ENCODE measurements at regions not wholly inside any gene's neighbourhood (a gene's known extent, or its start where the extent isn't known, plus 50 kb on each side); places are given as distances from the start of the nearest gene placed in this dataset.
"Not testable (repeated sequence)": the region's sequence is repeated elsewhere in the genome, so short reads cannot be mapped to it uniquely, and the experiment has no call there.

DNA sequence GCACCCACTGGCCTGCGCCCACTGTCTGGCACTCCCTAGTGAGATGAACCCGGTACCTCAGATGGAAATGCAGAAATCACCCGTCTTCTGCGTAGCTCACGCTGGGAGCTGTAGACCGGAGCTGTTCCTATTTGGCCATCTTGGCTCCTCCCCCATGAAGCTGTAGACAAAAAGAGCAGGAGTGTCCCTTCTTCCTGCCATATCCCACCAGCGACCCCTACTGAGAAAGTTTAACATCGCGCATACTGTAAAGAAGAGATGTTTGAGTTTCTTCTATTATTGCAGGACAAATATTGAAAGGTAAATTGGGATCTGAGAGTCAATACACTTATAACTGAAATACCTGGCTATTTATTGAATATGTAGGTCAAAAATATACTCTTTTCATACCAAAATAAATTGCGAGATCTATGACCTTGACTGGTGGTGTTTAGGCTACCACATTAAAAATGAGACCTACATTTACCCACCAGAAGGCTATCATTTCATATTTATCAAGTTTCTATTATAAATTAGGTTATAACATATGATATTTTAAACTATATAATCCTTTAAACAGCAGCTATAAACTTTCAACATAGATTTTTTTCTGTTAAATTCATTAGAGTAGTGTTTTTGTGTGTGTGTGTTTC lies 586.3 kb downstream of the HTR1B start:
- Histone ChIP-seq H2AFZ (ENCODE audit: control insufficient read depth, low read length) (no peak overlapping the region), H3K27ac (ENCODE audit: control insufficient read depth, insufficient read depth, low read length) (no peak overlapping the region), H3K27me3 (ENCODE audit: control insufficient read depth, extremely low read depth, insufficient read depth, low read length) (no peaks in the 10 kb centered on the region), H3K4me1 (ENCODE audit: control insufficient read depth, extremely low read depth, insufficient read depth, low read length) (no peaks in the 10 kb centered on the region), H3K9me3 (ENCODE audit: control insufficient read depth, low read depth, low read length) (no peaks in the 10 kb centered on the region), H4K20me1 (ENCODE audit: control insufficient read depth, extremely low read depth, insufficient read depth, low read length) (no peaks in the 10 kb centered on the region), H3K36me3 (ENCODE audit: control insufficient read depth in 2 of 2, extremely low read depth in 1 of 2, insufficient read depth in 2 of 2, low read length in 2 of 2) (no peaks in the 10 kb centered on the region), H3K9me1 (ENCODE audit: control insufficient read depth, extremely low read depth, insufficient read depth, low read length) (no peaks in the 10 kb centered on the region), H3K4me2 (ENCODE audit: control insufficient read depth, extremely low read depth, insufficient read depth, low read depth, low read length) (no peak overlapping the region), H3K79me2 (ENCODE audit: control insufficient read depth, insufficient read depth, low read length) (no peaks in the 10 kb centered on the region), H3K4me3 (ENCODE audit: control insufficient read depth in 2 of 3, extremely low read depth in 1 of 3, insufficient read depth in 2 of 3, low read depth in 1 of 3, low read length in 3 of 3) (peak overlapping the region in 1 of 3 experiments; percentile 12), H3K9ac (ENCODE audit: control insufficient read depth, extremely low read depth, insufficient read depth, low read length) (no peak overlapping the region)
- no peak for TF ChIP-seq EZH2 (IDR thresholded peaks at IDR 0.05; ENCODE audit: low read length)
- TF ChIP-seq, protein P1, sequence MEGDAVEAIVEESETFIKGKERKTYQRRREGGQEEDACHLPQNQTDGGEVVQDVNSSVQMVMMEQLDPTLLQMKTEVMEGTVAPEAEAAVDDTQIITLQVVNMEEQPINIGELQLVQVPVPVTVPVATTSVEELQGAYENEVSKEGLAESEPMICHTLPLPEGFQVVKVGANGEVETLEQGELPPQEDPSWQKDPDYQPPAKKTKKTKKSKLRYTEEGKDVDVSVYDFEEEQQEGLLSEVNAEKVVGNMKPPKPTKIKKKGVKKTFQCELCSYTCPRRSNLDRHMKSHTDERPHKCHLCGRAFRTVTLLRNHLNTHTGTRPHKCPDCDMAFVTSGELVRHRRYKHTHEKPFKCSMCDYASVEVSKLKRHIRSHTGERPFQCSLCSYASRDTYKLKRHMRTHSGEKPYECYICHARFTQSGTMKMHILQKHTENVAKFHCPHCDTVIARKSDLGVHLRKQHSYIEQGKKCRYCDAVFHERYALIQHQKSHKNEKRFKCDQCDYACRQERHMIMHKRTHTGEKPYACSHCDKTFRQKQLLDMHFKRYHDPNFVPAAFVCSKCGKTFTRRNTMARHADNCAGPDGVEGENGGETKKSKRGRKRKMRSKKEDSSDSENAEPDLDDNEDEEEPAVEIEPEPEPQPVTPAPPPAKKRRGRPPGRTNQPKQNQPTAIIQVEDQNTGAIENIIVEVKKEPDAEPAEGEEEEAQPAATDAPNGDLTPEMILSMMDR (optimal IDR thresholded peaks at IDR 0.05 in 1 of 3, IDR thresholded peaks at IDR 0.05 in 1 of 3, conservative IDR thresholded peaks at IDR 0.05 in 1 of 3; ENCODE audit: extremely low read depth in 1 of 3, insufficient read depth in 2 of 3, low read length in 3 of 3), result peak; percentile 36 to 55 (median 38)
- dilution Hi-C loops (cut with MboI; ENCODE audit: extremely low pct_ligation_motif_present, low sequenced_read_pairs), result no loop called here
- FAIRE-seq, result no peak
- DNase-seq (ENCODE audit: low read depth, low spot score), result peak; percentile 23

DNA sequence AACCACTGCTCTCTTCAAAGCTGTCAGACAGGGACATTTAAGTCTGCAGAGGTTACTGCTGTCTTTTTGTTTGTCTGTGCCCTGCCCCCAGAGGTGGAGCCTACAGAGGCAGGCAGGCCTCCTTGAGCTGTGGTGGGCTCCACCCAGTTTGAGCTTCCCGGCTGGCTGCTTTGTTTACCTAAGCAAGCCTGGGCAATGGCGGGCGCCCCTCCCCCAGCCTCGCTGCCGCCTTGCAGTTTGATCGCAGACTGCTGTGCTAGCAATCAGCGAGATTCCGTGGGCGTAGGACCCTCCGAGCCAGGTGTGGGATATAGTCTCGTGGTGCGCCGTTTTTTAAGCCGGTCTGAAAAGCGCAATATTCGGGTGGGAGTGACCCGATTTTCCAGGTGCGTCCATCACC lies 586.9 kb downstream of the HTR1B start:
- FAIRE-seq; H3K9me3 ChIP-seq (ENCODE audit: control insufficient read depth, low read depth, low read length); H3K4me3 ChIP-seq (ENCODE audit: control insufficient read depth in 2 of 3, extremely low read depth in 1 of 3, insufficient read depth in 2 of 3, low read depth in 1 of 3, low read length in 3 of 3); H4K20me1 ChIP-seq (ENCODE audit: control insufficient read depth, extremely low read depth, insufficient read depth, low read length); dilution Hi-C loops (cut with MboI; ENCODE audit: extremely low pct_ligation_motif_present, low sequenced_read_pairs); DNase-seq (ENCODE audit: low read depth, low spot score); H3K4me1 ChIP-seq (ENCODE audit: control insufficient read depth, extremely low read depth, insufficient read depth, low read length); H3K36me3 ChIP-seq (ENCODE audit: control insufficient read depth in 2 of 2, extremely low read depth in 1 of 2, insufficient read depth in 2 of 2, low read length in 2 of 2); H3K79me2 ChIP-seq (ENCODE audit: control insufficient read depth, insufficient read depth, low read length); H3K9me1 ChIP-seq (ENCODE audit: control insufficient read depth, extremely low read depth, insufficient read depth, low read length); H3K27ac ChIP-seq (ENCODE audit: control insufficient read depth, insufficient read depth, low read length); H3K4me2 ChIP-seq (ENCODE audit: control insufficient read depth, extremely low read depth, insufficient read depth, low read depth, low read length); H3K27me3 ChIP-seq (ENCODE audit: control insufficient read depth, extremely low read depth, insufficient read depth, low read length); H2AFZ ChIP-seq (ENCODE audit: control insufficient read depth, low read length); H3K9ac ChIP-seq (ENCODE audit: control insufficient read depth, extremely low read depth, insufficient read depth, low read length): not testable (repeated sequence)

DNA sequence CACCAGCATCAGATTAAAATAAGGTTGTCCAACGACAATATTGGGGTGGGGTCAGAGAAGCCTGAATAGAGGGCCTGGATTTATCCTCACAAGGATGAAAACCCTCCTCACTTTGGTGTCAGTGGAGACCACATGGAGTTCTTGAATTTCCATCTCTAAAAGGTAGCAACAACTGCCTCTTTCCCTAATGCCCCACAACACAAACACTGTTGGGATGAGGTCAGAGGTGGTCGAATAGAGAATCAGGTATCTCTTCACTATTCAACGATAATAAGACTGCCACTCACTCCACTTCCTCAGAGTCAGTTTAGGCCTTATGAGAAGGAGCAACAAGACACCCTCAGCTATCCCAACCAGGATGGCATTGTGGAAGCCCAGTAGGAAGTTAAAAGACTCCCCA lies 596.1 kb downstream of the HTR1B start:
- Histone ChIP-seq H3K4me1 (ENCODE audit: control insufficient read depth, extremely low read depth, insufficient read depth, low read length) (no peaks in the 10 kb centered on the region), H3K27me3 (ENCODE audit: control insufficient read depth, extremely low read depth, insufficient read depth, low read length) (no peaks in the 10 kb centered on the region), H4K20me1 (ENCODE audit: control insufficient read depth, extremely low read depth, insufficient read depth, low read length) (no peaks in the 10 kb centered on the region), H3K4me3 (ENCODE audit: control insufficient read depth in 2 of 3, extremely low read depth in 1 of 3, insufficient read depth in 2 of 3, low read depth in 1 of 3, low read length in 3 of 3) (no peak overlapping the region), H3K4me2 (ENCODE audit: control insufficient read depth, extremely low read depth, insufficient read depth, low read depth, low read length) (no peak overlapping the region), H3K27ac (ENCODE audit: control insufficient read depth, insufficient read depth, low read length) (no peak overlapping the region), H3K9ac (ENCODE audit: control insufficient read depth, extremely low read depth, insufficient read depth, low read length) (no peak overlapping the region), H3K79me2 (ENCODE audit: control insufficient read depth, insufficient read depth, low read length) (no peaks in the 10 kb centered on the region), H3K36me3 (ENCODE audit: control insufficient read depth in 2 of 2, extremely low read depth in 1 of 2, insufficient read depth in 2 of 2, low read length in 2 of 2) (no peaks in the 10 kb centered on the region), H3K9me1 (ENCODE audit: control insufficient read depth, extremely low read depth, insufficient read depth, low read length) (no peaks in the 10 kb centered on the region), H2AFZ (ENCODE audit: control insufficient read depth, low read length) (no peak overlapping the region), H3K9me3 (ENCODE audit: control insufficient read depth, low read depth, low read length) (no peaks in the 10 kb centered on the region)
- dilution Hi-C loops (cut with MboI; ENCODE audit: extremely low pct_ligation_motif_present, low sequenced_read_pairs), result no loop called here
- TF ChIP-seq EZH2 (IDR thresholded peaks at IDR 0.05; ENCODE audit: low read length), result no peak
- TF ChIP-seq, protein P1 (optimal IDR thresholded peaks at IDR 0.05 in 1 of 3, IDR thresholded peaks at IDR 0.05 in 1 of 3, conservative IDR thresholded peaks at IDR 0.05 in 1 of 3; ENCODE audit: extremely low read depth in 1 of 3, insufficient read depth in 2 of 3, low read length in 3 of 3), result no peak
- no peak for DNase-seq (ENCODE audit: low read depth, low spot score)
- no peak for FAIRE-seq

All from keratinocyte (primary cell).